Uterus (tissue), 3 donors: ENCODE measurements at regions not wholly inside any gene's neighbourhood (a gene's known extent, or its start where the extent isn't known, plus 50 kb on each side); places are given as distances from the start of the nearest gene placed in this dataset.

Source experiments
- DNase-seq, 2 donors: peaks; one replicate each; pipeline ENCODE4 v3.0.0-alpha.2; 2019 to 2020
- H3K27ac ChIP-seq, 2 donors: fragments of 200-600 bp; sonication (generic); 1 replicate in 1 of 2; 2 replicates in 1 of 2; pipeline ENCODE4 v1.5.1; 2016 to 2018
- H3K27me3 ChIP-seq, 2 donors: fragments of 200-600 bp; sonication (generic); one replicate each; pipeline ENCODE4 v1.5.1; 2018 to 2019; ENCODE audit warnings: control low read depth in 1 of 2
- H3K36me3 ChIP-seq, 2 donors: fragments of 200-600 bp; sonication (generic); one replicate each; pipeline ENCODE4 v1.5.1; 2019; ENCODE audit warnings: control low read depth in 1 of 2
- H3K4me1 ChIP-seq, 2 donors: fragments of 200-600 bp; sonication (generic); one replicate each; pipeline ENCODE4 v1.5.1; 2018 to 2019; ENCODE audit warnings: control low read depth in 1 of 2
- H3K4me3 ChIP-seq, 2 donors: fragments of 200-600 bp; sonication (generic); 1 replicate in 1 of 2; 2 replicates in 1 of 2; pipeline ENCODE4 v1.5.1; 2018 to 2019; ENCODE audit warnings: mild to moderate bottlenecking in 1 of 2
- H3K9me3 ChIP-seq, 2 donors: fragments of 200-600 bp; sonication (generic); one replicate each; pipeline ENCODE4 v1.5.1; 2019; ENCODE audit warnings: control low read depth in 1 of 2
- CTCF ChIP-seq, 4 experiments: fragments of 200-600 bp in 2 of 4; fragments of 450-650 bp in 2 of 4; sonication (generic) in 2 of 4; IDR thresholded peaks; one replicate each; pipeline ENCODE4 v1.5.1; 2016 to 2019; ENCODE audit warnings: antibody characterized with exemption in 4 of 4, mild to moderate bottlenecking in 2 of 4, moderate library complexity in 1 of 4
- POLR2A ChIP-seq, 2 donors: fragments of 450-650 bp; IDR thresholded peaks; one replicate each; pipeline ENCODE4 v1.6.1; 2016; ENCODE audit warnings: antibody characterized with exemption in 2 of 2, mild to moderate bottlenecking in 1 of 2, moderate library complexity in 1 of 2
- intact Hi-C: fragments of 100-400 bp; cut with DNase I; formaldehyde crosslinking; loops from one replicate; pipeline ENCODE4 v1.15.1; 2023; ENCODE audit warnings: low total_unique reads
- donor health status: DM: yes; HTN: yes; CAD: no.

GRCh38 chr5:2466966-2467365 lies 284.5 kb downstream of the IRX2 start:
- no peaks in the 10 kb centered on the region for H3K36me3 ChIP-seq
- H3K27ac ChIP-seq, result no peak overlapping the region
- TF ChIP-seq POLR2A (IDR thresholded peaks at IDR 0.05), result no peak
- TF ChIP-seq CTCF (IDR thresholded peaks at IDR 0.05), result no peak
- H3K4me3 ChIP-seq, result no peak overlapping the region
- intact Hi-C loops, result no loop called here
- H3K9me3 ChIP-seq, result no peaks in the 10 kb centered on the region
- no peaks in the 10 kb centered on the region for H3K27me3 ChIP-seq
- no peaks in the 10 kb centered on the region for H3K4me1 ChIP-seq
- DNase-seq, result no peak

DNA sequence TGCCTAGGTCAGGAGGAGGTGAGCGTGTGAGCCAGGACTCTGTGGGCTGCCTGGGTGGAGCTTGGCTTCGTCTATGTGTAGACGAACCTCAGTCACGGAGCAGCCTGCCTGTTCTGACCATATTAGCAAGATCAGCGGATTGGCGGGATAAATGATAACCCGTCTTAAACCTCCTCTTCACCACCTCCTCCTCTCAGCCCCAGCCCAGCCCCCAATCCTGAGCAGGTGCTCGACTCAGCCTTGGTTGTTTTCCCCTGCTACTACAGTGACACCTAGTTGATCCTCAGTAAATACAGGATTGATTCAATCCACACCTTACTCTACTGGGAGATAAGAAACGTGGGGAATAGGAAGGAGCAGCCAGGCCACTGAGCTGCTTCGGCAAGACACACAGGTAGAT lies 286.1 kb downstream of the IRX2 start:
- H3K4me1 ChIP-seq, result no peaks in the 10 kb centered on the region
- H3K4me3 ChIP-seq, result no peak overlapping the region
- H3K36me3 ChIP-seq, result no peaks in the 10 kb centered on the region
- no peak for DNase-seq
- H3K9me3 ChIP-seq, result no peaks in the 10 kb centered on the region
- intact Hi-C loops, result no loop called here
- H3K27ac ChIP-seq, result no peak overlapping the region
- TF ChIP-seq CTCF (IDR thresholded peaks at IDR 0.05) (no peak), POLR2A (IDR thresholded peaks at IDR 0.05) (no peak)
- H3K27me3 ChIP-seq, result no peaks in the 10 kb centered on the region

DNA sequence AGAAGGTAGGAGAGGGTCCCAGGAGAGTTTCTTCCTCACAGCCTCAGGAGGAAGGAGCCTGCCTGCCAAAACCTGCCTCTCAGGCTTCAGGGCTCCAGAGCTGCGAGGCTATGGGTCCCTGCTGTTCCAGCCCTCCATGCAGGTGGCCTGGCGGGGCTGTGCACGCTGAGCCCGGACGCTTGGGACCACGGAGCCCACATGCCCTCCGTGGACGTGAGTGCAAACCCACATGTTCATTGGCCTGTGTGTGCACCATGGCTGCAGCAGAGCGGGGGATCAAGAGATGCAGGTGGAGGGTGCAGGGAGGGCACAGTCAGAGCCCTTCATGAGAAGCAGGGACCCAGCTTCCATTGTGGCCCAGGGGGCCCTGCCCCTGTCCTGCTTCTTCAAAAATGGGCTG lies 287.3 kb downstream of the IRX2 start:
- H3K36me3 ChIP-seq, result no peaks in the 10 kb centered on the region
- intact Hi-C loops, result no loop called here
- H3K27ac ChIP-seq, result no peak overlapping the region
- DNase-seq, result no peak
- H3K4me1 ChIP-seq, result no peaks in the 10 kb centered on the region
- no peaks in the 10 kb centered on the region for H3K27me3 ChIP-seq
- TF ChIP-seq POLR2A (IDR thresholded peaks at IDR 0.05), result no peak
- no peak for TF ChIP-seq CTCF (IDR thresholded peaks at IDR 0.05)
- H3K4me3 ChIP-seq, result no peak overlapping the region
- no peaks in the 10 kb centered on the region for H3K9me3 ChIP-seq

GRCh38 chr5:2461701-2462691 lies 289.5 kb downstream of the IRX2 start:
- Histone ChIP-seq H3K4me3 (no peak overlapping the region), H3K27me3 (no peaks in the 10 kb centered on the region), H3K36me3 (no peaks in the 10 kb centered on the region), H3K27ac (no peak overlapping the region), H3K4me1 (no peaks in the 10 kb centered on the region), H3K9me3 (no peaks in the 10 kb centered on the region)
- DNase-seq, result no peak
- intact Hi-C loops, result no loop called here
- TF ChIP-seq CTCF (IDR thresholded peaks at IDR 0.05), result no peak
- TF ChIP-seq POLR2A (IDR thresholded peaks at IDR 0.05), result no peak

DNA sequence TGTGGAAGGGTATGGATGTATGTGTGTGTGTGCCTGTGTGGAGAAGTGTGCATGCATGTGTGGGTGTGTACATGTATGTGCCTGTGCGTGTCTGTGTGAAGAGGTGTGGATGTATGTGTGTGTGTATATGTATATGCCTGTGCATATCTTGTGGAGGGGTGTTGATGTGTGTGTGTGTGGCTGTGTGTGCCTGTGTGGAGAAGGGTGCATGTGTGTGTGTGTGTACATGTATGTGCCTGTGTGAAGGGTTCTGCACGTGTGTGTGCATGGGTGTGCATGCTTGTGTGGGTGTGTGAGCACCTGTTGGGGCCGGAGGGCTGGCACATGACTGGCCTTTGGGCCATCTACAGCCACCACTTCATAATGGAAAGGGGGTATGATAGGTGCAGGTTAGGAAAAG lies 291.4 kb downstream of the IRX2 start:
- no peaks in the 10 kb centered on the region for H3K27me3 ChIP-seq
- H3K4me1 ChIP-seq, result no peaks in the 10 kb centered on the region
- H3K9me3 ChIP-seq, result no peaks in the 10 kb centered on the region
- H3K36me3 ChIP-seq, result no peaks in the 10 kb centered on the region
- no peak overlapping the region for H3K27ac ChIP-seq
- no peak overlapping the region for H3K4me3 ChIP-seq
- no peak for TF ChIP-seq CTCF (IDR thresholded peaks at IDR 0.05)
- no peak for TF ChIP-seq POLR2A (IDR thresholded peaks at IDR 0.05)
- DNase-seq, result no peak
- intact Hi-C loops, result no loop called here
